DND-41 (cell line): ENCODE measurements at regions not wholly inside any gene's neighbourhood (a gene's known extent, or its start where the extent isn't known, plus 50 kb on each side); places are given as distances from the start of the nearest gene placed in this dataset.

Experiments
- EZH2 ChIP-seq: IDR thresholded peaks from 3 replicates; pipeline ENCODE4 v1.6.1; 2012; ENCODE audit warnings: borderline replicate concordance, low read depth, mild to moderate bottlenecking, moderate library complexity, low read length, inconsistent platforms; ENCODE audit not compliant: severe bottlenecking
- TF ChIP-seq, protein P1 (sequence below): IDR thresholded peaks from 2 replicates; pipeline ENCODE4 v1.5.1; 2012; ENCODE audit warnings: borderline replicate concordance, low read length, moderate library complexity, mild to moderate bottlenecking; ENCODE audit not compliant: poor library complexity, severe bottlenecking; ENCODE audit errors: extremely low read depth

DNA sequence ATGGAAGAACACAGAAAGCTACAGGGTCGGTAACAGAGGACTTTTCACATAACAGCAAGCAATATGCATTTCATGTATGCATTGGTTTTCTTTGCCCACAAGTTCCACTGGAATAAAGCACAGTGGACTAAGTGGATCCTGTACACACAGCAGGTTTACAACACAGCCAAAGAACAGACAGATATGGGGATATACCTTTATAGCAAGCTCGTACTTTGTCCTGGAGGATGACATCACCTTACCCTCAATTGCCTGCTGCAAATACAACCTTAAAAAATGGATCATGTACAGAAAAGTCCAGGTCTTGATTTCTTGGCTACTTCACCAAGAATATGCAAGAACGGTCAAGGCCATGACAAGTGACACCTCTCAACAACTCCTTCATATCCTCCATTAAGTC, 1445.5 kb downstream of the MAT2B start:
- TF ChIP-seq, protein P1, sequence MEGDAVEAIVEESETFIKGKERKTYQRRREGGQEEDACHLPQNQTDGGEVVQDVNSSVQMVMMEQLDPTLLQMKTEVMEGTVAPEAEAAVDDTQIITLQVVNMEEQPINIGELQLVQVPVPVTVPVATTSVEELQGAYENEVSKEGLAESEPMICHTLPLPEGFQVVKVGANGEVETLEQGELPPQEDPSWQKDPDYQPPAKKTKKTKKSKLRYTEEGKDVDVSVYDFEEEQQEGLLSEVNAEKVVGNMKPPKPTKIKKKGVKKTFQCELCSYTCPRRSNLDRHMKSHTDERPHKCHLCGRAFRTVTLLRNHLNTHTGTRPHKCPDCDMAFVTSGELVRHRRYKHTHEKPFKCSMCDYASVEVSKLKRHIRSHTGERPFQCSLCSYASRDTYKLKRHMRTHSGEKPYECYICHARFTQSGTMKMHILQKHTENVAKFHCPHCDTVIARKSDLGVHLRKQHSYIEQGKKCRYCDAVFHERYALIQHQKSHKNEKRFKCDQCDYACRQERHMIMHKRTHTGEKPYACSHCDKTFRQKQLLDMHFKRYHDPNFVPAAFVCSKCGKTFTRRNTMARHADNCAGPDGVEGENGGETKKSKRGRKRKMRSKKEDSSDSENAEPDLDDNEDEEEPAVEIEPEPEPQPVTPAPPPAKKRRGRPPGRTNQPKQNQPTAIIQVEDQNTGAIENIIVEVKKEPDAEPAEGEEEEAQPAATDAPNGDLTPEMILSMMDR = no peak
- TF ChIP-seq EZH2 = no peak
